GM12878 (cell line): ENCODE measurements at regions not wholly inside any gene's neighbourhood (a gene's known extent, or its start where the extent isn't known, plus 50 kb on each side); places are given as distances from the start of the nearest gene placed in this dataset.

ENCODE experiments used
- CREM ChIP-seq: IDR thresholded peaks from 2 replicates; pipeline ENCODE4 v1.6.1; 2014; ENCODE audit warnings: antibody characterized with exemption, low read depth
- MAX ChIP-seq: IDR thresholded peaks from 2 replicates; pipeline ENCODE4 v1.6.1; 2012; ENCODE audit warnings: low read depth, low read length, improper control_type of control experiment

GRCh38 chr6:74510878-74511277, 695.0 kb downstream of the COL12A1 start:
- no peak for TF ChIP-seq CREM
- TF ChIP-seq MAX: no peak
